HepG2 (cell line): ENCODE measurements at regions not wholly inside any gene's neighbourhood (a gene's known extent, or its start where the extent isn't known, plus 50 kb on each side); places are given as distances from the start of the nearest gene placed in this dataset.

Experiments used
- ATAC-seq: fragments of 200-7000 bp; cut with Tn5 transposase; 3 replicates; pipeline ENCODE4 v1.9.1; 2020; ENCODE audit warnings: mild to moderate bottlenecking, moderate library complexity
- BruUV-seq: library from RNA; stranded (reverse); fragments of 400-500 nt; replicated peaks from 2 replicates; lab custom pipeline; 2021; lab: Mats Ljungman, UMichigan
- CTCF ChIA-PET: fragments of 300-600 bp; formaldehyde crosslinking; extraction: SDS; loops from one replicate; lab custom pipeline; 2021; ENCODE audit warnings: low total read pairs, inconsistent platforms, low intra/inter-chr PET ratio; lab: Yijun Ruan, JAX
- POLR2A ChIA-PET: fragments of 350-600 bp; sonication (Branson Sonifier 250); formaldehyde crosslinking; loops from one replicate; lab custom pipeline; 2020; ENCODE audit warnings: antibody characterized with exemption, inconsistent platforms; lab: Yijun Ruan, JAX
- DNase-seq: peaks from one replicate; pipeline ENCODE4 v3.0.0-alpha.2; 2015; ENCODE audit warnings: low spot score
- FAIRE-seq: peaks from 3 replicates; lab custom pipeline; 2011; peaks lifted over from hg19 to GRCh38; lab: Jason Lieb, UNC
- H2AFZ ChIP-seq: one replicate; pipeline ENCODE4 v1.6.1; 2011; ENCODE audit warnings: low read length, inconsistent platforms
- H3K27ac ChIP-seq: fragments of 300-600 bp; 3 replicates; pipeline ENCODE4 v1.8.0; 2011; ENCODE audit warnings: mixed run types, mild to moderate bottlenecking, mixed read lengths, low read length, inconsistent platforms; ENCODE audit not compliant: insufficient read depth; ENCODE audit errors: extremely low read length
- H3K27me3 ChIP-seq, 2 experiments: fragments of 200-600 bp in 1 of 2; 2 replicates in 1 of 2; 3 replicates in 1 of 2; pipeline versions ENCODE4 v1.6.0 to v1.8.0; 2011; ENCODE audit warnings: low read length in 2 of 2, mild to moderate bottlenecking in 2 of 2, moderate library complexity in 2 of 2, inconsistent platforms in 1 of 2; ENCODE audit not compliant: insufficient read depth in 2 of 2, control insufficient read depth in 1 of 2
- H3K36me3 ChIP-seq, 2 experiments: fragments of 200-600 bp in 1 of 2; replicated peaks in 1 of 2; 2 replicates in 1 of 2; 3 replicates in 1 of 2; pipeline versions ENCODE4 v1.5.1 to v1.8.0; 2011; ENCODE audit warnings: low read length in 2 of 2, inconsistent platforms in 1 of 2; ENCODE audit not compliant: insufficient read depth in 2 of 2, control insufficient read depth in 1 of 2
- H3K4me1 ChIP-seq: 2 replicates; pipeline ENCODE4 v1.5.1; 2012; ENCODE audit warnings: low read length, inconsistent platforms; ENCODE audit not compliant: insufficient read depth
- H3K4me2 ChIP-seq: 2 replicates; pipeline ENCODE4 v1.6.0; 2011; ENCODE audit warnings: low read depth, low read length, inconsistent platforms
- H3K4me3 ChIP-seq, 3 experiments: fragments of 200-600 bp in 1 of 3; sonication (generic), shearing (Covaris generic) in 1 of 3; replicated peaks in 1 of 3; 2 replicates each; pipeline ENCODE4 v1.5.1; 2011 to 2016; ENCODE audit warnings: low read length in 3 of 3, inconsistent platforms in 2 of 3, low read depth in 2 of 3, mild to moderate bottlenecking in 2 of 3, control low read depth in 1 of 3, mixed read lengths in 1 of 3; ENCODE audit not compliant: insufficient read depth in 1 of 3
- H3K79me2 ChIP-seq: one replicate; pipeline ENCODE4 v1.6.1; 2011; ENCODE audit warnings: low read length, inconsistent platforms; ENCODE audit not compliant: insufficient read depth
- H3K9ac ChIP-seq: 2 replicates; pipeline ENCODE4 v1.6.0; 2011; ENCODE audit warnings: mild to moderate bottlenecking, low read depth, low read length, inconsistent platforms; ENCODE audit not compliant: insufficient read depth
- H3K9me3 ChIP-seq: 2 replicates; pipeline ENCODE4 v1.5.1; 2012; ENCODE audit warnings: mild to moderate bottlenecking, low read length
- H4K20me1 ChIP-seq: 2 replicates; pipeline ENCODE4 v1.6.0; 2011; ENCODE audit warnings: inconsistent platforms, mild to moderate bottlenecking, low read length, moderate library complexity; ENCODE audit not compliant: insufficient read depth
- ATM ChIP-seq: fragments of 450-650 bp; IDR thresholded peaks from 2 replicates; pipeline ENCODE4 v1.7.1; 2017; ENCODE audit warnings: mild to moderate bottlenecking, borderline replicate concordance
- IKZF5 ChIP-seq: IDR thresholded peaks from 2 replicates; pipeline ENCODE4 v1.6.1; 2018; ENCODE audit warnings: missing genetic modification reagents, mild to moderate bottlenecking, missing compliant biosample characterization
- NFATC3 ChIP-seq: sonication (generic); formaldehyde crosslinking; IDR thresholded peaks from 2 replicates; pipeline ENCODE4 v1.5.1; 2020; ENCODE audit warnings: mild to moderate bottlenecking, missing genetic modification reagents
- PHF5A ChIP-seq: IDR thresholded peaks from one replicate; pipeline ENCODE4 v1.6.1; 2018; ENCODE audit warnings: low read depth, missing genetic modification reagents; ENCODE audit not compliant: unreplicated experiment
- RAD21 ChIP-seq: fragments of 450-650 bp; formaldehyde crosslinking; IDR thresholded peaks from 2 replicates; pipeline ENCODE4 v1.5.0; 2020; ENCODE audit warnings: mild to moderate bottlenecking
- SALL2 ChIP-seq: sonication (generic); formaldehyde crosslinking; IDR thresholded peaks from 2 replicates; pipeline ENCODE4 v1.8.1; 2023; ENCODE audit warnings: mild to moderate bottlenecking, missing genetic modification reagents, inconsistent platforms
- ZBTB3 ChIP-seq: sonication (generic); formaldehyde crosslinking; IDR thresholded peaks from 2 replicates; pipeline ENCODE4 v1.4.0; 2020; ENCODE audit warnings: low read depth, mild to moderate bottlenecking, moderate library complexity, missing genetic modification reagents, borderline replicate concordance
- ZNF280D ChIP-seq: sonication (generic); formaldehyde crosslinking; IDR thresholded peaks from 2 replicates; pipeline ENCODE4 v1.5.1; 2020; ENCODE audit warnings: mild to moderate bottlenecking, missing genetic modification reagents
- ZNF558 ChIP-seq: sonication (generic); formaldehyde crosslinking; IDR thresholded peaks from 2 replicates; pipeline ENCODE4 v1.9.0; 2022; ENCODE audit warnings: mild to moderate bottlenecking, missing genetic modification reagents, borderline replicate concordance
- WGBS: methylation state at CpG from one replicate; pipeline ENCODE4 v1.1.6; 2017; ENCODE audit warnings: low lambda C conversion rate; 5-methylcytosine and 5-hydroxymethylcytosine counted together
- in situ Hi-C: cut with HindIII; loops from 2 replicates; pipeline ENCODE4 v1.10.0; 2017; ENCODE audit warnings: low pct_unique_long_range_greater_than_20kb; ENCODE audit not compliant: extremely low pct_ligation_motif_present
- intact Hi-C: fragments of 100-400 bp; cut with micrococcal nuclease; formaldehyde crosslinking; loops from one replicate; pipeline ENCODE4 v1.10.0; 2022; ENCODE audit not compliant: unreplicated experiment

- TF ChIP-seq IKZF5 (CRISPR knock-in tag) (no peak), ZBTB3 (no peak), ZNF280D (CRISPR knock-in tag) (no peak), RAD21 (CRISPR knock-in tag) (no peak), ZNF558 (CRISPR knock-in tag) (no peak)
Observed at GRCh38 chr1:186514367-186514766, 53.5 kb upstream of the PDC start (continued).

- ATAC-seq (no peak), DNase-seq (no peak), FAIRE-seq (no peak)
- Histone ChIP-seq H4K20me1 (no peaks in the 10 kb centered on the region), H3K4me2 (no peak overlapping the region), H3K9ac (no peak overlapping the region), H2AFZ (no peak overlapping the region), H3K4me1 (no peaks in the 10 kb centered on the region), H3K36me3 (no peaks in the 10 kb centered on the region), H3K27me3 (no peaks in the 10 kb centered on the region), H3K79me2 (no peaks in the 10 kb centered on the region), H3K27ac (no peak overlapping the region), H3K9me3 (no peaks in the 10 kb centered on the region), H3K4me3 (no peak overlapping the region)
- ChIA-PET CTCF (no interaction called here), POLR2A (no interaction called here)
- 50% methylated on average over 2 of the region's 3 CpGs for WGBS
- intact Hi-C loops (no loop called here), in situ Hi-C loops (no loop called here)
- no peak for TF ChIP-seq ATM
- no peak for TF ChIP-seq PHF5A
- TF ChIP-seq SALL2 (CRISPR knock-in tag), result no peak
- TF ChIP-seq NFATC3, result no peak
- no TSS peak for BruUV-seq
Observed at GRCh38 chr1:186513526-186513925, 52.6 kb upstream of the PDC start.
